ENCODE measurements at regions not wholly inside any gene's neighbourhood (a gene's known extent, or its start where the extent isn't known, plus 50 kb on each side); places are given as distances from the start of the nearest gene placed in this dataset.
"Not testable (repeated sequence)": the region's sequence is repeated elsewhere in the genome, so short reads cannot be mapped to it uniquely, and the experiment has no call there.

- DNase-seq (ENCODE audit: low read depth in 4 of 4, low spot score in 1 of 4) = no peak
These were observed 323.8 kb downstream of the SOX9 start for GRCh38 chr17:72444517-72445054.

GRCh38 chr17:72445055-72445991 lies 324.5 kb downstream of the SOX9 start:
- DNase-seq (ENCODE audit: low read depth in 4 of 4, low spot score in 1 of 4) = no peak

DNA sequence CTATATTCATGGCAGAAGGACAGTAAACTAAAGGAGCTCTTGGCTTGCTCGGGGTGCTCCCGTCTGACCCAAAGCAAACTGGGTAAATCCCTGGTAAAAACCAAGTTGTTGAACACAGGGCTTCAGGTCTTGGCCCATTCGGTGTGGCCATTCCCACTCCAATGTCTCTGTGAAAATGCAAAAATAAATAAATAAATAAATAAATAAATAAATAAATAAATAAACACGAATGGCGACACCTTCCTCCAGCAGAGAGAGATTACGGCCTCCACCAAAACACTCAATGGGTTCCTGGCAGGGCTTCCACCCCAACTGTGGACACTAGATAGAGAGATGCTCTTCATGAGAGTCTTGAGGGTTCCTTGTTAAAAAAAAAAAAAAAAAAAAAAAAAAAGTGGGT lies 325.3 kb downstream of the SOX9 start:
- DNase-seq (ENCODE audit: low read depth in 4 of 4, low spot score in 1 of 4) = no peak

GRCh38 chr17:72446525-72447250 lies 325.9 kb downstream of the SOX9 start:
- no peak for DNase-seq (ENCODE audit: low read depth in 4 of 4, low spot score in 1 of 4)

DNA sequence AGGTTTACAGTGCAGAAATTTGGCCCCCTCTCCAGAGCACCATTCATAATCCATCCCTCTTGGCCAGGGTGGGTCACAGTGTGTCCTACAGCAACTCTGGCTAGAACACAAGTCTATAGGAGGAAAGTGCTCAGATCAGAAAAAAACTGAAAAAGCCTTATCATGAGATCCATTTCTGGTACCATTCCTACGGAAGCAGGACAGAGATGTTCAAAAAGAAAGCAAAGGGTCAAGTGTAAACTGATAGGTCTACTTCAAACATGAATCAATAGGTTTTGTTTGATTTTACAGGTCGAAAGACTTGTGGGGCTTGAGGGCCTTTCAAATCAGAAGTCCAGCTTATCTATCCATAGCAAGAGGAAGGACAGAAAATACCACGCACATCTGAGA lies 326.4 kb downstream of the SOX9 start:
- DNase-seq (ENCODE audit: low read depth in 4 of 4, low spot score in 1 of 4) = no peak

DNA sequence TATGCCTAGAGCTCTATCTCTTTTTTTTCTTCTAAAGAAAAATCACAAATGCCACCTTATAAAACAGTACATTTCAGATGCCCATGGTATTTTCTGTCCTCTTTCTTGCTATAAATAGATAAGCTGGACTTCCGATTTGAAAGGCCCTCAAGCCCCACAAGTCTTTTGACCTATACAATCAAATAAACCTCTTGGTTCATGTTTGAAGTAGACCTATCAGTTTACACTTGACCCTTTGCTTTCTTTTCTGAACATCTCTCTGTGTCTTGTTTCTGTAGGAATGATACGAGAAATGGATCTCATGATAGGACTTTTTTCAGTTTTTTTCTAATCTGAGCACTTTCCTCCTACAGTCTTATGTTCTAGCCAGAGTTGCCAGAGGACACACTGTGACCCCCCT lies 327.2 kb downstream of the SOX9 start:
- no peak for DNase-seq (ENCODE audit: low read depth in 4 of 4, low spot score in 1 of 4)

- no peak for DNase-seq (ENCODE audit: low read depth in 4 of 4, low spot score in 1 of 4)
These were observed 331.7 kb downstream of the SOX9 start for GRCh38 chr17:72452286-72453173.

DNA sequence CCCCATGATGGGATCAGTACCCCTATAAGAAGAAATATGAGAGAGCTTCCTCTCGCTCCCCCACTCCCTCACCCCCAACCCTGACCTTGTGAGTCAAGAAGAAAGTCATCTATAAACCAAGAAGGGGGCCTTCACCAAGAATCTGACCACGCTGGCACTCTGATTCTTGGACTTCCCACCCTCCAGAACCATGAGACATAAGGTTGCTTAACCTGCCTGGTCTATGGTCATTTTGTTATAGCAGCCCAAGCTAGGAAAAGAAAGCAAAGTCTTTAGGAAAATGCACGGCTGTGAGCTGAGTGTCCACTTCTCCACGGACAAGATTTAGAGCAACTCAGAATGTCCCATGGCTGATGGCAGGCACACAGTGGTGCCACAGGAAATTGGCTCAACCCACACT lies 333.5 kb downstream of the SOX9 start:
- no peak for DNase-seq (ENCODE audit: low read depth in 4 of 4, low spot score in 1 of 4)

GRCh38 chr17:72455562-72455961 lies 334.7 kb downstream of the SOX9 start:
- DNase-seq (ENCODE audit: low read depth in 4 of 4, low spot score in 1 of 4) = no peak

GRCh38 chr17:72456075-72456474 lies 335.3 kb downstream of the SOX9 start:
- DNase-seq (ENCODE audit: low read depth in 4 of 4, low spot score in 1 of 4) = no peak

DNA sequence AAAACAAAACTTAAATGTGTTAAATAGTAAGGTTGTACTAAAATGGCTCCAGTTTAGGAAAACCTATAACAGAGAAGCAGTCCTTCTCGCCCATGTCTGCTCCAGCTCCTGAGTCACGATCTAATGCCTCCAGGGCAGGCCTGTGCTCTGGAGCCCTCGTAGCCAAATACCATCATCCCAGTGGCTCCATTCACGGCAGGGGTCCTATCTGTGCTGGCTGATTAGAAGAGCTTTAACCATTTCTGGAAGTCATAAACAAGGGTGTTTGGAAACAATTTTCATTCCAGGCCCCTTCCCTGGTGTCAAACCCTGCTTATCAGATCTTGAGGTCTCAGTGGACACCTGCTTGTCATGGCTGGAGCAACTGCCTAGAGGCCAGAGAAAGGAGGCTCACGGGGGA lies 336.9 kb downstream of the SOX9 start:
- no peak for DNase-seq (ENCODE audit: low read depth in 4 of 4, low spot score in 1 of 4)

GRCh38 chr17:72458301-72458700 lies 337.5 kb downstream of the SOX9 start:
- DNase-seq (ENCODE audit: low read depth in 4 of 4, low spot score in 1 of 4) = no peak

- DNase-seq (ENCODE audit: low read depth in 4 of 4, low spot score in 1 of 4) = no peak
These were observed 339.9 kb downstream of the SOX9 start for GRCh38 chr17:72460711-72461110.

- no peak for DNase-seq (ENCODE audit: low read depth in 4 of 4, low spot score in 1 of 4)
These were observed 340.9 kb downstream of the SOX9 start for GRCh38 chr17:72461757-72462156.

DNA sequence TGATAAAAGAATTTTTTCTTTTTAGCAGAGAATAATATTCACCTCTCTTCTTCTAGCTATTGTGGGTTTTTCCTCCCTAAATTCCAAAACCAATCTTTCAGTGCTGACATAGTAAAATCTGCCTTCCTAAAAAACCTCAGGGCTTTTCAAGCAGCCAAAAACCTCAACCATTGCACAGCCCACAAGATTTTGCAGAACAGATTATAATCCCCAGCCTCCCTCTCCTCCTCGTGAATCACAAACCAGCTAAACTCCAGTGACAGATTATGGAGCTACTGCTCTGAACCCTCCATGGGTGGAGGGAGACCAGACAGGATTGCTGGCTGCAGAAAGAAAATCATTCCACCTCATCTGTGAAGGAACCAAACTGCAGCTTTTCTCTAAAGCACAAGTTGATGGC lies 341.6 kb downstream of the SOX9 start:
- no peak for DNase-seq (ENCODE audit: low read depth in 4 of 4, low spot score in 1 of 4)

GRCh38 chr17:72462814-72463213 lies 342.0 kb downstream of the SOX9 start:
- no peak for DNase-seq (ENCODE audit: low read depth in 4 of 4, low spot score in 1 of 4)

DNA sequence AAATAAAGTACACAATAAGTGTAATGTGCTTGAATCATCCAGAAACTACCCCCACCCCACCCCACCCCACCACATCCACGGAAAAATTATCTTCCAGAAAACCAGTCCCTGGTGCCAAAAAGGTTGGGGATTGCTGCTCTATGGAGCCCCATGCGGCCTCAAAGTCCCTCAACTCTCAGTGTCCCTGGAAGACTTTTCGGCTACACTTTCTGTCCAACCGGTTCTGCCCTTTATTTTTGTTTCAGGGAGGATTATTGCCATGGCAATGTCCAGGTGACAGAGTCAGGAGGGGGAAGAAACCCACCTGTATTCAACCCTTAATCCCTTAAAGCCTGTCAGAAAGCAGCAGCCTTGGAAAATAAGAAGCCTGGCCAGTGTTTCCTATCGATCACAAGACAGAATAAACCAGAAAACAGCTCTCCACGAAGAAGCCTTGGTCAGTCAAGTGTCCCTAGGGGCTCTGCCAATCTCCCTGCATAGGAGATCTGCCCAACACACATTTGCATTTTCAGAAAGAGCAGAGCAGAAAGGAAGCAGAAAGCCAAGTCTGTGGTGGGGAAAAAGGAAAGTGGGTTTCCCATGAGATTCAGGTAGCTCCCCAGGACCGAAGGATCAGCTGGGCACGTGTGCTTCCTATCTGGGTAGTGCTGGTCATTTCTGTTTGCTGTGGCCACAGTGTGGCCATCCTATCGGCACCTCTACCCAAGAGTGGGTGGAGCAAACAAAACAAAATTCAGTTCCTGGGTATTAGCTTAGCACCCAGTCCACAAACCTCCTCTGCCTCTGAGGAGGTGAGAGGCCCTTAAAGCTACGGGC lies 342.7 kb downstream of the SOX9 start:
- no peak for DNase-seq (ENCODE audit: low read depth in 4 of 4, low spot score in 1 of 4)

DNA sequence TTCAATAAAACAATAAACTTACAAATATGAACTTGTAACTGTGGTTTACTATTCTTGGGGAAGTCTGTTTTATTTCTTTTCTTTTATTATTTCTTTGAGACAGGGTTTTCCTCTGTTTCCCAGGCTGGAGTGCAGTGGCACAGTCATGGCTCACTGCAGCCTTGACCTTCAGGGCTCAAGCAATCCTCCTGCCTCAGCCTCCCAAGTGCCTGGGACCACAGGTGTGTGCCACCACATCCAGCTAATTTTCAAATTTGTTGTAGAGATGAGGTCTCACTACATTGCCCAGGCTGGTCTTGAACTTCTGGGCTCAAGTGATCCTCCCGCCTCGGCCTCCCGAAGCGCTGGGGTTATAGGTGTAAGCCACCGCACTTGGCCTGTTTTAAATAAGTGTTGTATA lies 343.4 kb downstream of the SOX9 start:
- not testable (repeated sequence) for DNase-seq (ENCODE audit: low read depth in 4 of 4, low spot score in 1 of 4)

DNA sequence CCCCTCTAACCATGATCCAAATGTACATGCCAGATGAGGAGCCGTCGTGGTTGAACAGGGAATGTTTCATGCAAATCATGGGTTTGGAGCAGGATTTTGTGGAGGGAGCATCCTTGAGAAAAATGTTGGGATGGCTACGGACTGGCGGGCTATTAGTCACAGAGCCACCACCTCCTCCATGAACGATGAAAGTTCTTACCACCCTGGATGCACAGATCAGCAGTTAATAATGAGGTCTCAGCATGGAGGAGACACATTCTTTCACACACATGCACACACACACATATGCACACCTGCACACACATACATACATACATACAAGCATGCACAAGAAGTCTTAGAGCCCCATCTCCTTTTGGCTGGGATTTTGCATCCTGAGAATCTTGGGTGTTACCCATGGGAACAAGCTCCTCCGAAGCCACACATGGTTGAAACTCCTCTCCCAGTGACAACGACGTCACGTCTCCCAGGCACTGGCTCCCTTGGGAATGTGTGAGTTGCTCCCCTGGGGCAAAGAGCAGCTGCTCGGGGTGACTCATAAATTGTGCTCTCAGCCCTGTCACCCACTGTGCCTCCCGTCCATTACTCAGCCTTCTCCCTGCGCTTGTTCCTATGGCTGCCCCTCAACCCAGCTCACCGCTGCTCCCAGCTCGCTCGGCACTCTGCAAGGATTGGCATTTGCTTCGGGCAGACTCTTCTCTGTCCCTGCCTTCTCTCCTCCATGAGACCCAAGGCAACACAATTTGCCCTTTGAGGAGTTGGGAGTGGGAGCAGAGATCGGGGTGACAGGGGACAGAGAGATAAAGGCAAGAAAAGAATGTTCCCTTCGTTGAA lies 344.6 kb downstream of the SOX9 start:
- no peak for DNase-seq (ENCODE audit: low read depth in 4 of 4, low spot score in 1 of 4)
